Astrocyte (in vitro differentiated cells and primary cell): ENCODE measurements at regions not wholly inside any gene's neighbourhood (a gene's known extent, or its start where the extent isn't known, plus 50 kb on each side); places are given as distances from the start of the nearest gene placed in this dataset.
A peak's percentile ranks its signal among the peaks of the same experiment; 100 is the strongest.

Experiments
- DNase-seq: peaks from one replicate; pipeline ENCODE4 v3.0.0-alpha.2; 2010; ENCODE audit warnings: low read depth
- FAIRE-seq: peaks from 2 replicates; lab custom pipeline; 2011; peaks lifted over from hg19 to GRCh38; lab: Jason Lieb, UNC
- H2AFZ ChIP-seq: 2 replicates; pipeline ENCODE4 v1.6.0; 2012; ENCODE audit warnings: low read depth, low read length, inconsistent platforms
- H3K27ac ChIP-seq: 2 replicates; pipeline ENCODE4 v1.5.1; 2011; ENCODE audit warnings: low read depth, low read length, inconsistent platforms
- H3K27me3 ChIP-seq: 2 replicates; pipeline ENCODE4 v1.6.0; 2011; ENCODE audit warnings: low read length, inconsistent platforms; ENCODE audit not compliant: insufficient read depth
- H3K36me3 ChIP-seq: 2 replicates; pipeline ENCODE4 v1.5.1; 2011; ENCODE audit warnings: low read length, inconsistent platforms; ENCODE audit not compliant: insufficient read depth
- H3K4me1 ChIP-seq: 2 replicates; pipeline ENCODE4 v1.5.1; 2011; ENCODE audit warnings: low read length, inconsistent platforms; ENCODE audit not compliant: insufficient read depth
- H3K4me2 ChIP-seq: 2 replicates; pipeline ENCODE4 v1.6.0; 2012; ENCODE audit warnings: low read length, inconsistent platforms
- H3K4me3 ChIP-seq: 2 replicates; pipeline ENCODE4 v1.5.1; 2011; ENCODE audit warnings: low read depth, mild to moderate bottlenecking, low read length, inconsistent platforms; ENCODE audit not compliant: insufficient read depth
- H3K79me2 ChIP-seq: 2 replicates; pipeline ENCODE4 v1.6.0; 2012; ENCODE audit warnings: mild to moderate bottlenecking, low read length, inconsistent platforms; ENCODE audit not compliant: insufficient read depth
- H3K9ac ChIP-seq: 2 replicates; pipeline ENCODE4 v1.6.0; 2012; ENCODE audit warnings: mild to moderate bottlenecking, low read length, inconsistent platforms
- H3K9me3 ChIP-seq: 2 replicates; pipeline ENCODE4 v1.5.1; 2012; ENCODE audit warnings: low read depth, mild to moderate bottlenecking, low read length, inconsistent platforms; ENCODE audit not compliant: insufficient read depth
- H4K20me1 ChIP-seq: 2 replicates; pipeline ENCODE4 v1.6.0; 2012; ENCODE audit warnings: low read length, inconsistent platforms; ENCODE audit not compliant: insufficient read depth
- H3K27ac Mint-ChIP-seq: one replicate; pipeline ENCODE4 v1.8.0; 2021; ENCODE audit warnings: mild to moderate bottlenecking, mixed read lengths; ENCODE audit not compliant: unreplicated experiment
- H3K27me3 Mint-ChIP-seq: one replicate; pipeline ENCODE4 v1.8.0; 2021; ENCODE audit warnings: low read depth, mixed read lengths; ENCODE audit not compliant: unreplicated experiment
- H3K36me3 Mint-ChIP-seq: one replicate; pipeline ENCODE4 v1.8.0; 2021; ENCODE audit warnings: low read depth, mixed read lengths; ENCODE audit not compliant: unreplicated experiment
- H3K4me1 Mint-ChIP-seq: one replicate; pipeline ENCODE4 v1.8.0; 2021; ENCODE audit warnings: low read depth, mixed read lengths; ENCODE audit not compliant: unreplicated experiment
- H3K4me3 Mint-ChIP-seq: one replicate; pipeline ENCODE4 v1.8.0; 2021; ENCODE audit warnings: mild to moderate bottlenecking, moderate library complexity, mixed read lengths; ENCODE audit not compliant: unreplicated experiment
- H3K9me3 Mint-ChIP-seq: one replicate; pipeline ENCODE4 v1.8.0; 2021; ENCODE audit warnings: mild to moderate bottlenecking, mixed read lengths; ENCODE audit not compliant: unreplicated experiment
- EZH2 ChIP-seq: IDR thresholded peaks from 2 replicates; pipeline ENCODE4 v1.6.1; 2012; ENCODE audit warnings: mild to moderate bottlenecking, low read length, inconsistent platforms; ENCODE audit not compliant: insufficient read depth
- TF ChIP-seq, protein P1 (sequence below): IDR thresholded peaks from 2 replicates; pipeline ENCODE4 v1.5.1; 2011; ENCODE audit warnings: low read depth, mild to moderate bottlenecking, inconsistent platforms, low read length, moderate library complexity; ENCODE audit not compliant: insufficient read depth

DNA sequence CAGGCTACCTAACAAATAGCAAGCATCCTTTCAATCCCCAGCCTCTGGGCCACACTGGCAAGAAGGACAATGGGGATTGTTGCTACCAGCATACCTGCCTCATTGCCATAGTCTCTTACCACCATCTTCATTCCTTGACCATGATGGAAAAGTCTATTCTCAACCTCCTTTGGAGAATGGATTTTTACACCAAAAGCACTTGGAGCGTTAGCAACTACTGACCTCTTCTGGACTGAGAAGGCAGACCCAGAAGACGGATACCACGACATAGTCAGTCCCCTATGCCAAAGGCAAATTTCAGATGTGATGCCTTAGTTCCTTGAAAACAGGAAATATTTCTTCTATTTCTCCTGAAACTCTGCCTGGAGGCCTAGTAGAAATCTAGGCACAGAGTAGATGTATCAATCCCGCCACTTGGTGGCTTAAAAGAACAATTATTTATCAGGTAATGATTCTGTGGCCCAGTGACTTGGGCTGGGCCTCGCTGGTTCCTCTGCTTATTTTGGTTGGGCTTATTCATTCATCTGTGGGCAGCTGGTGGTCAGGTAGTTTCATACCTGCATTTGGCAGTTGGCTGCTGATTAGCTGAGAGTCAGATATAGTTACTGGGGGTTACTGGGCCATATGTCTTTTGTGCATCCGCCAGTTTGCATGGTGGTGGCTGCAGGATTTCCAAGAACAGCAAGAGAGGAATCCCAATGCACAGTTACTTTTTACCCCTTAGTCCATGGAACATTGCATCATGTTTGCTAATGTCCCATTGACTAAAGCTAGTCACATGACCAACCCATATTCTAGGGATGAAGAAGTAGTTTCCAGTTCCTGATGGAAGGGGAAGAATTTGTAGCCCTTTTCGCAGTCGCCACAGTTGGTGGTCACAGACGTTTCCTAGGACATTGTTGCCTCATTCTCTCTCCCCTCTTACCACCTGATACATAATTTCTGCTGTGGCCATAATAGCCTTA lies 75.2 kb downstream of the DHCR7 start:
- Histone ChIP-seq H4K20me1 (no peaks in the 10 kb centered on the region), H3K4me3 (no peak overlapping the region), H3K27ac (no peak overlapping the region), H3K9me3 (no peaks in the 10 kb centered on the region), H3K4me1 (no peaks in the 10 kb centered on the region), H3K36me3 (no peaks in the 10 kb centered on the region), H2AFZ (no peak overlapping the region), H3K27me3 (peaks cover 2% of the 10 kb centered on the region), H3K9ac (no peak overlapping the region), H3K79me2 (no peaks in the 10 kb centered on the region), H3K4me2 (no peak overlapping the region)
- Mint-ChIP-seq H3K9me3 (peaks cover 6% of the 10 kb centered on the region), H3K4me3 (no peak overlapping the region), H3K4me1 (no peaks in the 10 kb centered on the region), H3K36me3 (no peaks in the 10 kb centered on the region), H3K27ac (peak overlapping the region; percentile 47), H3K27me3 (peaks cover 55% of the 10 kb centered on the region)
- FAIRE-seq (no peak), DNase-seq (no peak)
- TF ChIP-seq, protein P1, sequence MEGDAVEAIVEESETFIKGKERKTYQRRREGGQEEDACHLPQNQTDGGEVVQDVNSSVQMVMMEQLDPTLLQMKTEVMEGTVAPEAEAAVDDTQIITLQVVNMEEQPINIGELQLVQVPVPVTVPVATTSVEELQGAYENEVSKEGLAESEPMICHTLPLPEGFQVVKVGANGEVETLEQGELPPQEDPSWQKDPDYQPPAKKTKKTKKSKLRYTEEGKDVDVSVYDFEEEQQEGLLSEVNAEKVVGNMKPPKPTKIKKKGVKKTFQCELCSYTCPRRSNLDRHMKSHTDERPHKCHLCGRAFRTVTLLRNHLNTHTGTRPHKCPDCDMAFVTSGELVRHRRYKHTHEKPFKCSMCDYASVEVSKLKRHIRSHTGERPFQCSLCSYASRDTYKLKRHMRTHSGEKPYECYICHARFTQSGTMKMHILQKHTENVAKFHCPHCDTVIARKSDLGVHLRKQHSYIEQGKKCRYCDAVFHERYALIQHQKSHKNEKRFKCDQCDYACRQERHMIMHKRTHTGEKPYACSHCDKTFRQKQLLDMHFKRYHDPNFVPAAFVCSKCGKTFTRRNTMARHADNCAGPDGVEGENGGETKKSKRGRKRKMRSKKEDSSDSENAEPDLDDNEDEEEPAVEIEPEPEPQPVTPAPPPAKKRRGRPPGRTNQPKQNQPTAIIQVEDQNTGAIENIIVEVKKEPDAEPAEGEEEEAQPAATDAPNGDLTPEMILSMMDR = peak; percentile 29
- no peak for TF ChIP-seq EZH2

DNA sequence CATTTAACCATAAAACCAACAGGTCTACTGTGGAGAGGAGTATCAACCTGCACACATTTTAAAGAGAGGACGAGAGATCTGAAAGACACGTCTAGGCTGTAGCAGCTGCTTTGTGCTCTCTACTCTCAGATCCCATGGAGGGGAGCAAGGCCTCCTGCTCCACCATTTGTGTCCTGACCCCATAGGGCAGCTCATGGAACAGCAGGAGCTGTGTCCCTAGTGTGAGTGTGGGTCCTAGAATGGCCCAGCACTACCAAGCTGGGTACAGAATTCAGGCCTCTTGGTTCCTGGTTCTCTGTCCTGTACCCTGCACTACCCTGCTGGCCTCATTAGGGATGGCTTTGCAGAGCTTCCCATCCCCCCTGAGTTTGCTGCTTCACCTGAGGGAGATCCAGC lies 76.5 kb downstream of the DHCR7 start:
- no peaks in the 10 kb centered on the region for H3K4me1 ChIP-seq
- H3K9ac ChIP-seq = no peak overlapping the region
- no peak for FAIRE-seq
- Mint-ChIP-seq H3K27ac (no peak overlapping the region), H3K4me3 (no peak overlapping the region), H3K9me3 (peaks cover 6% of the 10 kb centered on the region), H3K36me3 (no peaks in the 10 kb centered on the region), H3K27me3 (peaks cover 50% of the 10 kb centered on the region), H3K4me1 (no peaks in the 10 kb centered on the region)
- no peak for DNase-seq
- H3K27ac ChIP-seq = no peak overlapping the region
- H3K9me3 ChIP-seq = no peaks in the 10 kb centered on the region
- H3K79me2 ChIP-seq = no peaks in the 10 kb centered on the region
- no peaks in the 10 kb centered on the region for H3K36me3 ChIP-seq
- H3K4me3 ChIP-seq = no peak overlapping the region
- no peaks in the 10 kb centered on the region for H4K20me1 ChIP-seq
- no peak overlapping the region for H3K4me2 ChIP-seq
- no peak overlapping the region for H2AFZ ChIP-seq
- H3K27me3 ChIP-seq = peaks cover 2% of the 10 kb centered on the region
- TF ChIP-seq, protein P1 = no peak
- TF ChIP-seq EZH2 = no peak
